Occipital lobe (tissue), 1 donor: ENCODE measurements at regions not wholly inside any gene's neighbourhood (a gene's known extent, or its start where the extent isn't known, plus 50 kb on each side); places are given as distances from the start of the nearest gene placed in this dataset.
"Not testable (repeated sequence)": the region's sequence is repeated elsewhere in the genome, so short reads cannot be mapped to it uniquely, and the experiment has no call there.

Source experiments
- DNase-seq: peaks from one replicate; lab custom pipeline; 2025; lab: John Stamatoyannopoulos, UW

- DNase-seq: no peak
Observed at GRCh38 chr7:109616551-109617069, 1046.9 kb downstream of the DNAJB9 start.

- DNase-seq: no peak
Observed at GRCh38 chr7:109622320-109622719, 1052.6 kb downstream of the DNAJB9 start.

- not testable (repeated sequence) for DNase-seq
Observed at GRCh38 chr7:109632890-109633289, 1063.2 kb downstream of the DNAJB9 start.

DNA sequence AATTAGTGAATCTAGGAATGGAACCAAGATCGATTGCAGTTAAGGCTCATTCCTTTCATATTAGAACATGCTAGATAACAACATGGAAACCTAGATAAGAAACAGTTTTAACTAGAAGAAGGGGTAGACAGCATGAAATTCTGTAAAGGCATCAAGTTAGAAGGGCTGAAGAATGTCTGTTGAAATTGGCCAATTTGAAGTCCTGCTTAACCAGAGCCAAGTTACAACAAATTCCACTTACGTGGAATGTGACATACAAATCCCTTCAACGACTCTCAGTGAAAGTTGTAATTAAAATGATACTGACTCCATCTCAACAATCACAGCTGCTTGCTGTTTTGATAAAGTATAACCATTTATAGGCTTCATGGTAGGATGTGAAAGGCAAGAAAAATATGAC, 1065.7 kb downstream of the DNAJB9 start:
- no peak for DNase-seq

DNA sequence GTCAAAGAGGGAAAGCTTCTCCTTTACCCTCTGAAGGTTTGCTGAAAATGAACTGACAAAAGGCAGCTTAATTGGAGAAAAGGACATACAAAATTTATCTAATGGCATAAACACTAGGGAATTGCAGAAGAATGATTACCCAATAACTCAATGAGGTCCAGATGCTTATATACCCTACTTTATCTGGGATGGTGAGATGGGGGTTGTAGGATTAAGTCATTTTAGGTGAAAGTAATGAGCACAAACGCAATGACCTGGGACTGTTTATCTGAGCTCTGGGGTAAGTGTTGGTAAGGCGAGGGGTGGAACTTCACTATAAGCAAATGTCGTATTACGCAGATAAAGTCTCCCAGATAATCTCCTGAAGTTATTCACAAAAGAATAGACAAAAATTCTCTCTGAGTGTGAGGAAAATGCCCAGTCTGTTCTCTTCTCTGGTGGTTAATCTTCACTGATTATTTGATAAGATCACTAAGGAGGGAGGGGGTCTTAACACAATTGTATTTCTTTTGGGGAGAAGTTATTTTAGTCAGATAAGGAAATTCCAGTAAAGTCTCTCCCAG, 1067.8 kb downstream of the DNAJB9 start:
- DNase-seq: no peak

DNA sequence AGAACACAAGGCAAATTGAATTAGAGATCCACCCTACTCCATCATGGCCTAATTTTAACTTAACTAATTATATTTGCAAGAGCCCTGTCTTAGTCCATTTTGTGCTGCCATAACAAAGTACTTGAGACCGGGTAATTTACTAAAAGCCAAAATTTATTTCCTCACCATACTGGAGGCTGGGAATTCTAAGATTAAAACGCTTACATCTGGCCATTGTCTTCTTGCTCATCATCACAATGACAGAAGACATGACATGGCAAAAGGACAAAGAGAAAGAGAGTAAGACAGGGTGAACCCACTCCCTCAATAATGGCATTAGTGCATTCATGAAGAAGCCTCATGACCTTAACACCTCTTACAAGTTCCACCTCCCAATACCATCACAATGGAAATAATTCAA, 1068.6 kb downstream of the DNAJB9 start:
- no peak for DNase-seq

- no peak for DNase-seq
Observed at GRCh38 chr7:109639561-109639960, 1069.9 kb downstream of the DNAJB9 start.

DNA sequence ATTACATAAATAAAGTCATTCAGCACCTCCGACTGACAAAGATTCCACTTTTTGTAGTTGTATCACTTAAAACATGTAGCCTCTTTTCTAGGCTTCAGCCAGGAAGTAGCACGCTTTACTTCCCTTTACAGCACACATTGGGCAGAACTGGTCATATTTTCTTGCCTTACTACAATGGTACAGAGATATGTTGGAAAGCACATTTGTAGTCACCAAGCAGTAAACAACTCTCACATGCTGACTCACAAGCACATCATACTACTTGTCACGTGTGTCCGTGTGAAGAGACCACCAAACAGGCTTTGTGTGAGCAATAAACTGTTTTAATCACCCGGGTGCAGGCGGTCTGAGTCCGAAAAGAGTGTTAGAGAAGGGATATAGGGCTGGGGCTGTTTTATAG, 1071.8 kb downstream of the DNAJB9 start:
- DNase-seq: no peak

GRCh38 chr7:109646124-109646523, 1076.5 kb downstream of the DNAJB9 start:
- DNase-seq: no peak

DNA sequence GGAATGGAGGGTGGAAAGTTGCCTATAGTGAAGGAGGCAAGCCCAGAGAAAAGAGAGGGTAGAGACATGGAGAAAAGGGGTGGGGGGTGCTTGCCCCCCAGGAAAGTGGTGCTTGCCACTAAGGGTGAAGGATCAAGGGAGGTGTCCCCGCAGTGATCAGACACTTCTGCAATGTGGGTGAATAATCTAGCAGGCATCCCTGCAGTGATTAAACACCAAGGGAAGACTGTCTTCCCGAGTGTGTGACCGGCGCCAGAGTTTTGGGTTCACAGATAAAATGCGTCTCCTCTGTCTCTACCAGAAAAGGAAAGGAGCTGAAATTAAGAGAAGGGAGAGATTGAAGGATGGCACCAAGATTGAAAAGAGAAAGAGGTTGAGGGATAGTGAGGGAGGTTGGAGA, 1076.9 kb downstream of the DNAJB9 start:
- not testable (repeated sequence) for DNase-seq

DNA sequence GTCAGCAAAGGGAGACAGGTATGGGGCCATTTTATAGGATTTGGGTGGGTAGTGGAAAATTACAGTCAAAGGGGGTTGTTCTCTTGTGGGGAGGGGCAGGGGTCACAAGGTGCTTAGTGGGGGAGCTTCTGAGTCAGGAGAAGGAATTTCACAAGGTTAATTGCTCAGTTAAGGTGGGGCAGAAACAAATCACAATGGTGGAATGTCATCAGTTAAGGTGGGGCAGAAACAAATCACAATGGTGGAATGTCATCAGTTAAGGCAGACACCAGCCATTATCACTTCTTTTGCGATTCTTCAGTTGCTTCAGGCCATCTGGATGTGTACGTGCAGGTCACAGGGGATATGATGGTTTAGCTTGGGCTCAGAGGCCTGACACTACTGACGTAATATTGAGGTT, 1077.6 kb downstream of the DNAJB9 start:
- not testable (repeated sequence) for DNase-seq

DNA sequence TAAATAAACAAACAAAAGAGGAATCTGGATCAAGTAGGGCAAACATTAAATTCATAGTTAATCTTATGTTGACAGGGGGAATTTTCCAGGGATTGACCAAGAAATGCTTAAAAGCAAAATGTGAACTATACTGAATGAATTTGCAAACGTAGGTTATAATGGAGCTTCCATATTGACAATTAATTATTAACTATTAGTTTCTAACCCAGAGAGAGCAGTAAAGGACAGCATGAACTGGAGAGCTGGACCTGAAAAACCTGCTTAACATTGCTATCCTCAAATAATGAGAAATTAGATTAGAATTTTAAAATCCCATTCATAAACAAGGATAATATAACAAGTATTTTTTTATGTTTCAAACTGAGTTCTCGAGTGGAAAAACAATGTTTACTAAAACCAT, 1089.6 kb downstream of the DNAJB9 start:
- DNase-seq: no peak

DNA sequence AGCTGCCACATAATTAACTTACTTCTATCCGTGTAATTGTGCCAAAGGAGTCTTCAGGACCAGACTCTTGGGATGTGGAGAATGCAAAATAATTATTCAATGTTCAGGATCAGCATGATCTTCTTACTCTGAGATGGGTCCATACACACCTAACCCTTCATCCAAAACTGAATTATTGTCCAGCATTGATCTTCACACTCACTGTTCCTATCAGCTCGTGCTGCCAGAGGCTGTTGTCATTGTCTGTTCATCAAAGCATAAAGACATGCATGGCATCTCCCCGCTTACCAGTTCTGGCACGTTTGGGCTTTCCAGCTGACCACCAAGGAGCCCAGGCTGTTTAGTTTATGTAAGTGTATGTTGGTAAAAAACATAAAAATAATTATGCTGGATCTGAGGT, 1090.7 kb downstream of the DNAJB9 start:
- no peak for DNase-seq

- no peak for DNase-seq
Observed at GRCh38 chr7:109663806-109664205, 1094.1 kb downstream of the DNAJB9 start.

DNA sequence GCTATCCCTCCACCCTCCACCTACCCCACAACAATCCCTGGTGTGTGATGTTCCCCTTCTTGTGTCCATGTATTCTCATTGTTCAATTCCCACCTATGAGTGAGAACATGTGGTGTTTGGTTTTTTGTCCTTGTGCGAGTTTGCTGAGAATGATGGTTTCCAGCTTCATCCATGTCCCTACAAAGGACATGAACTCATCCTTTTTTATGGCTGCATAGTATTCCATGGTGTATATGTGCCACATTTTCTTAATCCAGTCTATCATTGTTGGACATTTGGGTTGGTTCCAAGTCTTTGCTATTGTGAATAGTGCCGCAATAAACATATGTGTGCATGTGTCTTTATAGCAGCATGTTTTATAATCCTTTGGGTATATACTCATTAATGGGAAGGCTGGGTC, 1117.6 kb downstream of the DNAJB9 start:
- DNase-seq: not testable (repeated sequence)

DNA sequence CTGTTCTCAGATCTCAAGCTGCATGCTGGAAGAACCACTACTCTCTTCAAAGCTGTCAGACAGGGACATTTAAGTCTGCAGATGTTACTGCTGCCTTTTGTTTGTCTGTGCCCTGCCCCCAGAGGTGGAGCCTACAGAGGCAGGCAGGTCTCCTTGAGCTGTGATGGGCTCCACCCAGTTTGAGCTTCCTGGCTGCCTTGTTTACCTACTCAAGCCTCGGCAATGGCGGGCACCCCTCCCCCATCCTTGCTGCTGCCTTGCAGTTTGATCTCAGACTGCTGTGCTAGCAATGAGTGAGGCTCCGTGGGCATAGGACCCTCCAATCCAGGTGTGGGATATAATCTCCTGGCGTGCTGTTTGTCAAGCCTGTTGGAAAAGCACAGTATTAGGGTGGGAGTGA, 1122.9 kb downstream of the DNAJB9 start:
- not testable (repeated sequence) for DNase-seq

GRCh38 chr7:109694149-109695071, 1124.7 kb downstream of the DNAJB9 start:
- DNase-seq: no peak

DNA sequence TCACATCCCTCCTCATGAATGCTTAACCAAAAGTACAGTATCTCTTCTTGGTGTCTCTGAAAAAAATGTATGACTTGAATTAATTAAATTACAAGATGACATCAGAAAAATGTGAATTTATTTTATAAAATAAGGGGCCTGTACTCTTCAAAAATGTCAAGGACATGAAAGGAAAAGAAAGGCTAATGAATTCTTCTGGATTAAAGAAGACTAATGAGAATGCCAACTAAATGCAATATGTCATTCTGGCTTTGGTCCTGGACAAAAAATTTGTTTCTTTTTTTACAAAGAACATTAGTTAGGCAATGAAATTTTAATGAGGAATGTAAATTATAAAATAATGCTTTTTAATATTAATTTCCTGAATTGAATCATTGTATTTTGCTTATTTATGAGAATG, 1125.7 kb downstream of the DNAJB9 start:
- DNase-seq: no peak

GRCh38 chr7:109696723-109697122, 1127.0 kb downstream of the DNAJB9 start:
- DNase-seq: no peak

GRCh38 chr7:109699661-109700060, 1130.0 kb downstream of the DNAJB9 start:
- no peak for DNase-seq

DNA sequence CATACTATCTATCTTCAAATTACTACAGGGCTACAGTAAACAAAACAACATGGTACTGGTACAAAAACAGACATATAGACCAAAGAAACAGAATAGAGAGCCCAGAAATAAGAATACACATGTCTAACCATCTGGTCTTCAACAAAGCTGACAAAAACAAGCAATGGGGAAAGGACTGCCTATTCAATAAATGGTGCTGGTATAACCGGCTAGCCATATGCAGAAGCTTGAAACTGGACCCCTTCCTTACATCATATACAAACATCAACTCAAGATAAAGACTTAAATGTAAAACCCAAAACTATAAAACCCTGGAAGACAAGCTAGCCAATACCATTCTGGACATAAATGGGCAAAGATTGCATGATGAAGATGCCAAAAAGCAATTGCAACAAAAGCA, 1143.7 kb downstream of the DNAJB9 start:
- no peak for DNase-seq

- not testable (repeated sequence) for DNase-seq
Observed at GRCh38 chr7:109719359-109719758, 1149.7 kb downstream of the DNAJB9 start.

- no peak for DNase-seq
Observed at GRCh38 chr7:109734601-109735000, 1164.9 kb downstream of the DNAJB9 start.
